ENCODE measurements at regions not wholly inside any gene's neighbourhood (a gene's known extent, or its start where the extent isn't known, plus 50 kb on each side); places are given as distances from the start of the nearest gene placed in this dataset.

DNA sequence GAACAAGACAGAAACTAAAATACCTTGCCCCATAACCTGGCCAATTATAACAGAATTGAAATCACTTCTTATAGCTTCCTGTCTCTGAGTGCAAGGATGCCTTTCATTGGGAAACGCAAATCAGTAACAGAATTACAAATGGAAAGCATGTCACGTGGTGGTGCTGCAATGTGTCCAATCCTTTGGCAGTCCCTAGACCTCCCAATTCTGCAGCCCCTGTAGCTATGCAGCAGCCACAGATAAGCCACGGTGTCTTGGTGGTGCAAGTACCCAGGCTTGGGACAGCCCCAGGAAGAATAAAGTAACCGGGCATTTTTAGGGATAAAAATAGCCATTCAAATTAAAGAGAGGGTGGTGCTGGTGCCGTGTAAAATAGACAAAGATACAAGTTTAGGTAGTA lies 134.6 kb upstream of the CCN2 start:
- TF ChIP-seq, protein P1, sequence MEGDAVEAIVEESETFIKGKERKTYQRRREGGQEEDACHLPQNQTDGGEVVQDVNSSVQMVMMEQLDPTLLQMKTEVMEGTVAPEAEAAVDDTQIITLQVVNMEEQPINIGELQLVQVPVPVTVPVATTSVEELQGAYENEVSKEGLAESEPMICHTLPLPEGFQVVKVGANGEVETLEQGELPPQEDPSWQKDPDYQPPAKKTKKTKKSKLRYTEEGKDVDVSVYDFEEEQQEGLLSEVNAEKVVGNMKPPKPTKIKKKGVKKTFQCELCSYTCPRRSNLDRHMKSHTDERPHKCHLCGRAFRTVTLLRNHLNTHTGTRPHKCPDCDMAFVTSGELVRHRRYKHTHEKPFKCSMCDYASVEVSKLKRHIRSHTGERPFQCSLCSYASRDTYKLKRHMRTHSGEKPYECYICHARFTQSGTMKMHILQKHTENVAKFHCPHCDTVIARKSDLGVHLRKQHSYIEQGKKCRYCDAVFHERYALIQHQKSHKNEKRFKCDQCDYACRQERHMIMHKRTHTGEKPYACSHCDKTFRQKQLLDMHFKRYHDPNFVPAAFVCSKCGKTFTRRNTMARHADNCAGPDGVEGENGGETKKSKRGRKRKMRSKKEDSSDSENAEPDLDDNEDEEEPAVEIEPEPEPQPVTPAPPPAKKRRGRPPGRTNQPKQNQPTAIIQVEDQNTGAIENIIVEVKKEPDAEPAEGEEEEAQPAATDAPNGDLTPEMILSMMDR (IDR thresholded peaks at IDR 0.05; ENCODE audit: extremely low read depth, missing control alignments) = no peak
- DNase-seq (ENCODE audit: low spot score) = no peak

DNA sequence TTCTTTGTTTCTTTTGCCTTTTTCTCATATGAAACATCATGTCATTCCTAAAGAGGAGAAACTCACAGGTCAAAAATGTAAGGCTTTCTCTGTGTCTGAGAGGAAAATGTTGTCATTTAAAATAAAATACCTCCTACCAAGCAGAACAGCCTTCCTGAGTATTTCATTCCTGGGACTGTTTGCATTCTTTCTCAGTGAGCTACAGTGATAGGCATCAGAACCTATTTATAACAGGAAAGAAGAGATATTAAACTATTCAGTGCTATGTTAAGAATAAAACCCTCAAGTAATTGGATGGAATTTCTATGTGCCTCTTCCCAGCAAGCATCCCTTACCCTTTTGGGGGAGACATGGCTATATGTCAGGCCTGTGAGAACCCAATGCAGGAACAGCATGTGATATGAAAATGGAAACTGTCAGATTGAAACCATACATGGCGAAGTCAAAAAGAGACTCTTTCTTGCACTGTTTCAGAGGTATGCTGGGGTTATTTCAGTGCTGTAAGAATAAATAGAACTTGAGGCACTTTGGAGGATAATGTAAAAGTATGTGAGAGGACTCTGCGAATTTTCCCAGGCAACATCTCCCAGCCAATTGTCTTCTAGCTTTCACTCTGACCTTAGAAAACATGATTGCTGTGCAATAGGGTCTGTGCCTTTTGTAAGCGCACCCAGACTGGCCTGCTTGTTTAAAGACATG lies 133.8 kb upstream of the CCN2 start:
- TF ChIP-seq, protein P1 (IDR thresholded peaks at IDR 0.05; ENCODE audit: extremely low read depth, missing control alignments) = no peak
- DNase-seq (ENCODE audit: low spot score) = peak; percentile 28

DNA sequence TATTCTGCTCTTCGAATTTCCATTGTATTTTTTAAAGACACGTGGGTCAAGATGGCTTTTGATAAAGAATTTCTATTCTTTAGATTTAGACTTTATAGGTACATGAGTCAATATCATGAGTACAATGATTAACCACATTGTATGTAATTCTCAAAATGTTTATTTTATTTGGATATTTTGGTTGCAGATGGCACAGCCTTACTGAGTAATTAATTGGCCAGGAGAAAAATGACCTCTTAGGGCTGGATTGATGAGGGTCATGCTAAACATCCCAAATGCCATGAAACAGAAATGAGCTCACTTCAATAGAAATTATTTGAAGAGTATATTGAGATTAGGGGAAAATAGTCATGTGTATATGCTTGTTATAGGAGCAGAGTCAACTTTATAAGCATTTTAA lies 131.2 kb upstream of the CCN2 start:
- TF ChIP-seq, protein P1 (IDR thresholded peaks at IDR 0.05; ENCODE audit: extremely low read depth, missing control alignments) = no peak
- DNase-seq (ENCODE audit: low spot score) = no peak

DNA sequence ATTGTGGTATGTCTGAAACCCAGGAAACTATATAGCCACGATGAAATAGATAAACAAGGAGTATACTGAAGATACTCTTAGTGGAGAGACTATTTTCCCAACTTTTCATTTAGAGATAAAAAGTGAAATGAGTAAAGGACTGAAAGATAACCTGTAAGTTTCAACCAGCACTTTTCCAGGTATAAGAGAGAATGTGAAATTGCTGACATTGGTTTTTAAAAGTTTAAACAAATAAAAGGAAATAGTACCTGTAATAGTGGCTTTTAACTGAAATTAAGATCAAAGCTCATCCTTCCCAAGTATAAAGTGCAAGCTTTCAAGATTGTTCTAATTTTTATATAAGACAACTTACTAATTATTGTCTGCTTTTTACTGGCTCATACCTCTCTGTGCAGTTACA lies 130.2 kb upstream of the CCN2 start:
- no peak for DNase-seq (ENCODE audit: low spot score)
- TF ChIP-seq, protein P1 (IDR thresholded peaks at IDR 0.05; ENCODE audit: extremely low read depth, missing control alignments) = no peak

DNA sequence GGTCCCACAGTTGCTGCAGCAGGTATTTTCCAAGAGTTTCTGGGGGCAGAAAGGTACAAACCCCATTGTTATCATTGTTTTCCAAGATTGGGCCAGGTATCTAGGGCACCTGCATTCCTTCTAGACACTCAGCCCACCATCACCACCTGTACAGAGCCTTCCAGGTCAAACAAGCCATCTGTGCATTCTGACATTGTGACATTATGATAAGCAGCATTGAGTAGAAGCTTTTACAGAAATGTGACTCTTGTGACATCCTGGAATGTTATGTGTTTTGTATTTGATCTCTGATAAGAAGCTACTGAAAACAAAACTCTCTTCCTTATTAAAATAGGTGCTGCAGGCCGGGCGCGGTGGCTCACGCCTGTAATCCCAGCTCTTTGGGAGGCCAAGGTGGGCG lies 128.1 kb upstream of the CCN2 start:
- no peak for DNase-seq (ENCODE audit: low spot score)
- TF ChIP-seq, protein P1 (IDR thresholded peaks at IDR 0.05; ENCODE audit: extremely low read depth, missing control alignments) = no peak

DNA sequence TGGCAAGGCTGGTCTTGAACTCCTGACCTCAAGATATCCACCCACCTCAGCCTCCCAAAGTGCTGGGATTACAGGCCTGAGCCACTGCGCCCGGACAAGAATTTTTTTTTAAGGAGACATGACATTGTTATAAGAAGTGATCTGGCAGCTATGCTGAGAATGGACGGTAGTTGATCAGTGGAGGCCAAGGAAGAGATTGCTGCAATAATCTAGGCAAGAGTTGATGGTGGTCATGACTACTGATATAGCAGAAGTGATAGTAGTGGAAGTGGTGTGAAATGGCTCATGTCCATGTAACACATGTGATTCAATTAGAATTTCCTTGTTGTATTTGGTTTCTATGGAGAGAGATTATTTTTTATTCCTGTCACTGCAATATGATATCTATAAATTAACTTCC lies 125.3 kb upstream of the CCN2 start:
- TF ChIP-seq, protein P1 (IDR thresholded peaks at IDR 0.05; ENCODE audit: extremely low read depth, missing control alignments) = no peak
- DNase-seq (ENCODE audit: low spot score) = no peak

DNA sequence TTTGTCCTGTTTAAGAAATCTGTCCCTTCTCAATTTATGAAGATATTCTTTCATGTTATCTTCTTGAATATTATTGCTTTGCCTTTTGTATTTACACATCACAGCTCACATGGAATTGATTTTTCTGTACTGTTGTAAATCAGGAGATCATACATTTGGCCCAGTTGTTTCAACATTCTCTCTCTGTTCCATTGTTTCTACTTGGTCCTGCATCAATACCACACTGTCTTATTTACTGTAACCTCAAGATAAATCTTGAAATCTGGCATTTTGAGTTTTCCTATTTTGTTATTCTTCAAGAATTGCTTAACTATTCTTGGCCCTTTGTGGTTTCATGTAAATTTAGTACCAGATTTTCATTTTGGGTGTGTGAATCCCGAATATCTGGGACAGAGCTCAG lies 121.7 kb upstream of the CCN2 start:
- DNase-seq (ENCODE audit: low spot score) = no peak
- TF ChIP-seq, protein P1 (IDR thresholded peaks at IDR 0.05; ENCODE audit: extremely low read depth, missing control alignments) = no peak
